Tibial artery (tissue), 4 donors: ENCODE measurements at regions not wholly inside any gene's neighbourhood (a gene's known extent, or its start where the extent isn't known, plus 50 kb on each side); places are given as distances from the start of the nearest gene placed in this dataset.

ENCODE experiments used
- DNase-seq, 2 donors: peaks; one replicate each; pipeline ENCODE4 v3.0.0-alpha.2; 2019
- H3K27ac ChIP-seq, 2 donors: fragments of 200-600 bp; sonication (generic) in 1 of 2; 1 replicate in 1 of 2; 2 replicates in 1 of 2; pipeline ENCODE4 v1.5.1; 2018 to 2019; ENCODE audit warnings: mild to moderate bottlenecking in 1 of 2
- H3K27me3 ChIP-seq, 2 donors: fragments of 200-600 bp; sonication (generic) in 1 of 2; one replicate each; pipeline versions ENCODE4 v1.5.1 to v1.6.0; 2016 to 2019
- H3K36me3 ChIP-seq, 3 donors: fragments of 200-600 bp; sonication (generic) in 2 of 3; one replicate each; pipeline ENCODE4 v1.5.1; 2016 to 2019; ENCODE audit warnings: mild to moderate bottlenecking in 2 of 3
- H3K4me1 ChIP-seq, 4 donors: fragments of 200-600 bp; sonication (generic) in 2 of 4; 1 replicate in 3 of 4; 2 replicates in 1 of 4; pipeline ENCODE4 v1.5.1; 2016 to 2019
- H3K4me3 ChIP-seq, 2 donors: fragments of 200-600 bp; sonication (generic) in 1 of 2; 1 replicate in 1 of 2; 2 replicates in 1 of 2; pipeline ENCODE4 v1.5.1; 2018 to 2019; ENCODE audit warnings: mild to moderate bottlenecking in 2 of 2
- H3K9me3 ChIP-seq, 3 donors: fragments of 200-600 bp; sonication (generic) in 1 of 3; one replicate each; pipeline ENCODE4 v1.5.1; 2016 to 2019
- CTCF ChIP-seq, 2 experiments: fragments of 200-600 bp in 1 of 2; fragments of 450-650 bp in 1 of 2; IDR thresholded peaks; one replicate each; pipeline ENCODE4 v1.5.1; 2017 to 2019; ENCODE audit warnings: antibody characterized with exemption in 2 of 2, mild to moderate bottlenecking in 1 of 2, moderate library complexity in 1 of 2
- intact Hi-C: fragments of 100-400 bp; cut with DNase I; formaldehyde crosslinking; loops from one replicate; pipeline ENCODE4 v1.15.0; 2023; ENCODE audit warnings: low total_unique reads

DNA sequence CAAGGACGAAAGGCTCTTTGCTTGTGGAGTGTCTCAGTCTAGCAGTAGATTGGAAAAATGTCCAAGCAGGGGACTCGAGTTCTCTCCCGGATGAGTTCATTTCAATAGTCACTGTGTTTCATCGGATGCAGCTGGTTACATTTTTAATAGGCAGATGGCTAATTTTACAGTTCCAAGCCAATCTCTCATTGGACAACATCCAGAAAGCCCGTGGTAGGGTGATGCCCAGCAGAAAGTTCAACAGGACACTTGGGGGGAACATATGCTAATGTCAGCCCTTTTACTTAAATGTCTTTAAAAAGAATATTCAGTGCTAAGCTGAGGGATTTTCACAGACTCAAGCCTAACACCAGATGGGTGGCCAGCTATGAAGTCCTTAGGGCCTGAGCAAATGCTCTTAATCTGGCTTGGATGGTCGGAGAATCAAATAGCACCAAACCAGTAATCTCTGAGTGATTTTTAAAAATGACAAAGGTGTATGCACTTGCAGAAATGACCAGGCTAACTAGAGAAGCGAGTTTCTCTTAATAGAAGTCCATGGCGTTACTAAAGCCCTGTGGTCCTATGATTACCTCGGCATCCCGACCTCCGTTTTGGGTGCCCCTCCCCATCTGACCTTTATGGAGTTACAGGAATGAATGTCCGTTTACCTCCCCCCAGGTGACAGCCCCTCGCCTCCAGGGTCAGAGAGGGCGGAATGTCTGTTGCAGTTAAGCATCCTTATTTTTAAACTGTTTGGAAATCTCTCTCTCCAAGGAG is 289.2 kb upstream of the SALL1 start:
- Histone ChIP-seq H3K27ac (no peak overlapping the region), H3K9me3 (no peaks in the 10 kb centered on the region), H3K27me3 (peaks cover 0 to 3% of the 10 kb centered on the region in 2 donors), H3K36me3 (no peaks in the 10 kb centered on the region), H3K4me3 (no peak overlapping the region), H3K4me1 (no peaks in the 10 kb centered on the region)
- TF ChIP-seq CTCF (IDR thresholded peaks at IDR 0.05) = no peak
- DNase-seq = no peak
- intact Hi-C loops = no loop called here

- no peak for TF ChIP-seq CTCF (IDR thresholded peaks at IDR 0.05)
- peaks cover 0 to 3% of the 10 kb centered on the region in 2 donors for H3K27me3 ChIP-seq
- intact Hi-C loops = no loop called here
- DNase-seq = no peak
- no peaks in the 10 kb centered on the region for H3K4me1 ChIP-seq
- H3K4me3 ChIP-seq = no peak overlapping the region
- no peaks in the 10 kb centered on the region for H3K9me3 ChIP-seq
- no peaks in the 10 kb centered on the region for H3K36me3 ChIP-seq
- no peak overlapping the region for H3K27ac ChIP-seq
Observed at GRCh38 chr16:51439271-51439670, 288.2 kb upstream of the SALL1 start.

- intact Hi-C loops = no loop called here
- Histone ChIP-seq H3K4me1 (no peaks in the 10 kb centered on the region), H3K36me3 (no peaks in the 10 kb centered on the region), H3K27ac (no peak overlapping the region), H3K4me3 (no peak overlapping the region), H3K9me3 (no peaks in the 10 kb centered on the region), H3K27me3 (no peaks in the 10 kb centered on the region)
- TF ChIP-seq CTCF (IDR thresholded peaks at IDR 0.05) = no peak
- DNase-seq = no peak
Observed at GRCh38 chr16:51436742-51437141, 285.7 kb upstream of the SALL1 start.

- no peak for DNase-seq
- Histone ChIP-seq H3K9me3 (no peaks in the 10 kb centered on the region), H3K27ac (no peak overlapping the region), H3K27me3 (no peaks in the 10 kb centered on the region), H3K36me3 (no peaks in the 10 kb centered on the region), H3K4me1 (no peaks in the 10 kb centered on the region), H3K4me3 (no peak overlapping the region)
- TF ChIP-seq CTCF (IDR thresholded peaks at IDR 0.05) = no peak
- intact Hi-C loops = no loop called here
Observed at GRCh38 chr16:51434567-51435198, 283.6 kb upstream of the SALL1 start.

- Histone ChIP-seq H3K36me3 (no peaks in the 10 kb centered on the region), H3K4me1 (no peaks in the 10 kb centered on the region), H3K27ac (no peak overlapping the region), H3K4me3 (no peak overlapping the region), H3K9me3 (no peaks in the 10 kb centered on the region), H3K27me3 (no peaks in the 10 kb centered on the region)
- no peak for TF ChIP-seq CTCF (IDR thresholded peaks at IDR 0.05)
- intact Hi-C loops = no loop called here
- no peak for DNase-seq
Observed at GRCh38 chr16:51433599-51433998, 282.5 kb upstream of the SALL1 start.
